ENCODE measurements at regions not wholly inside any gene's neighbourhood (a gene's known extent, or its start where the extent isn't known, plus 50 kb on each side); places are given as distances from the start of the nearest gene placed in this dataset.

DNA sequence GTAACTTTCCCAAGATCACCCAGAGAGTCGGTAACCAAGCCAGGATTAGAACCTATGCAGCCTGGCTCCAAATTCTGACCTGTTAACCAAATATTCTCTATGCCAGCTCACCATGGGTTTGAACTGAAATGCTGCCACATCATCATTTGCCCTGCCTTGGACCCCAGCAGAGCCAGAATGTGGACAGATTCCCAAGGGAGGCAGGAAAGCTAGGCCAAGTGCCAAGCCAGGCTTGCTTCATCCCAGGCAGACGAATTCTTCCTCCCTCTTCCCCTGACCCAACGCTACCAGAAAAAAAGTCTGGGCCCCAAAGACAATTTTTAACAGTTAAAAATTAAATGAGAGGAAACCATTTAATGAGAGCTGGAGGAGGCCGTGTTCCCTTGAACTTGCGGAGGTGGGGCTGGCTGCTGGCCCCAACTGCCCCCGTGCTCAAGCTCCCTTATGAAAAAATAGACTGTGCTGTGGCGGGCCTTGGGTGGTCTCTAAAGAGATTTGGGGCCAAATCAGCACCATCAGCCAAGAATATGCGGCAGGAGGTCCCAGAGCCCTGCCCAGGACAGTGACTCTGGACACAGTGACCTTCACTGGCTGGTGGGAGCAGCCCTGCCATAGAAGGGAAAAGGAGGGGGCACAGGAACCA lies 184.1 kb upstream of the SYT13 start:
- TF ChIP-seq POLR2AphosphoS5 (IDR thresholded peaks at IDR 0.05; ENCODE audit: low read depth): no peak
- TF ChIP-seq, protein P1, sequence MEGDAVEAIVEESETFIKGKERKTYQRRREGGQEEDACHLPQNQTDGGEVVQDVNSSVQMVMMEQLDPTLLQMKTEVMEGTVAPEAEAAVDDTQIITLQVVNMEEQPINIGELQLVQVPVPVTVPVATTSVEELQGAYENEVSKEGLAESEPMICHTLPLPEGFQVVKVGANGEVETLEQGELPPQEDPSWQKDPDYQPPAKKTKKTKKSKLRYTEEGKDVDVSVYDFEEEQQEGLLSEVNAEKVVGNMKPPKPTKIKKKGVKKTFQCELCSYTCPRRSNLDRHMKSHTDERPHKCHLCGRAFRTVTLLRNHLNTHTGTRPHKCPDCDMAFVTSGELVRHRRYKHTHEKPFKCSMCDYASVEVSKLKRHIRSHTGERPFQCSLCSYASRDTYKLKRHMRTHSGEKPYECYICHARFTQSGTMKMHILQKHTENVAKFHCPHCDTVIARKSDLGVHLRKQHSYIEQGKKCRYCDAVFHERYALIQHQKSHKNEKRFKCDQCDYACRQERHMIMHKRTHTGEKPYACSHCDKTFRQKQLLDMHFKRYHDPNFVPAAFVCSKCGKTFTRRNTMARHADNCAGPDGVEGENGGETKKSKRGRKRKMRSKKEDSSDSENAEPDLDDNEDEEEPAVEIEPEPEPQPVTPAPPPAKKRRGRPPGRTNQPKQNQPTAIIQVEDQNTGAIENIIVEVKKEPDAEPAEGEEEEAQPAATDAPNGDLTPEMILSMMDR (conservative IDR thresholded peaks at IDR 0.05; ENCODE audit: low read depth in 2 of 2): no peak
- TF ChIP-seq EZH2 (IDR thresholded peaks at IDR 0.05; ENCODE audit: low read depth, unreplicated experiment): no peak
- TF ChIP-seq, protein P2, sequence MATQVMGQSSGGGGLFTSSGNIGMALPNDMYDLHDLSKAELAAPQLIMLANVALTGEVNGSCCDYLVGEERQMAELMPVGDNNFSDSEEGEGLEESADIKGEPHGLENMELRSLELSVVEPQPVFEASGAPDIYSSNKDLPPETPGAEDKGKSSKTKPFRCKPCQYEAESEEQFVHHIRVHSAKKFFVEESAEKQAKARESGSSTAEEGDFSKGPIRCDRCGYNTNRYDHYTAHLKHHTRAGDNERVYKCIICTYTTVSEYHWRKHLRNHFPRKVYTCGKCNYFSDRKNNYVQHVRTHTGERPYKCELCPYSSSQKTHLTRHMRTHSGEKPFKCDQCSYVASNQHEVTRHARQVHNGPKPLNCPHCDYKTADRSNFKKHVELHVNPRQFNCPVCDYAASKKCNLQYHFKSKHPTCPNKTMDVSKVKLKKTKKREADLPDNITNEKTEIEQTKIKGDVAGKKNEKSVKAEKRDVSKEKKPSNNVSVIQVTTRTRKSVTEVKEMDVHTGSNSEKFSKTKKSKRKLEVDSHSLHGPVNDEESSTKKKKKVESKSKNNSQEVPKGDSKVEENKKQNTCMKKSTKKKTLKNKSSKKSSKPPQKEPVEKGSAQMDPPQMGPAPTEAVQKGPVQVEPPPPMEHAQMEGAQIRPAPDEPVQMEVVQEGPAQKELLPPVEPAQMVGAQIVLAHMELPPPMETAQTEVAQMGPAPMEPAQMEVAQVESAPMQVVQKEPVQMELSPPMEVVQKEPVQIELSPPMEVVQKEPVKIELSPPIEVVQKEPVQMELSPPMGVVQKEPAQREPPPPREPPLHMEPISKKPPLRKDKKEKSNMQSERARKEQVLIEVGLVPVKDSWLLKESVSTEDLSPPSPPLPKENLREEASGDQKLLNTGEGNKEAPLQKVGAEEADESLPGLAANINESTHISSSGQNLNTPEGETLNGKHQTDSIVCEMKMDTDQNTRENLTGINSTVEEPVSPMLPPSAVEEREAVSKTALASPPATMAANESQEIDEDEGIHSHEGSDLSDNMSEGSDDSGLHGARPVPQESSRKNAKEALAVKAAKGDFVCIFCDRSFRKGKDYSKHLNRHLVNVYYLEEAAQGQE (IDR thresholded peaks at IDR 0.05; ENCODE audit: unreplicated experiment): no peak
- TF ChIP-seq CREB1 (CRISPR knock-in tag; IDR thresholded peaks at IDR 0.05; ENCODE audit: low read depth): no peak
- no peak for TF ChIP-seq EZH2phosphoT487 (IDR thresholded peaks at IDR 0.05; ENCODE audit: unreplicated experiment)
- no peak for TF ChIP-seq JUNB (IDR thresholded peaks at IDR 0.05; ENCODE audit: unreplicated experiment)

All from GM23338 (cell line).